Neural cell (in vitro differentiated cells): ENCODE measurements at regions not wholly inside any gene's neighbourhood (a gene's known extent, or its start where the extent isn't known, plus 50 kb on each side); places are given as distances from the start of the nearest gene placed in this dataset.

Experiments used
- H2AFZ ChIP-seq: fragments of 200-600, 300-800 bp; sonication (generic), shearing (Covaris generic); 2 replicates; pipeline ENCODE4 v1.6.0; 2014; ENCODE audit warnings: low read depth, mild to moderate bottlenecking, antibody characterized with exemption, low read length, moderate library complexity
- H3F3A ChIP-seq: fragments of 200-600 bp; shearing (Covaris generic); 2 replicates; pipeline ENCODE4 v1.6.1; 2016; ENCODE audit warnings: mild to moderate bottlenecking, moderate library complexity, mixed read lengths, antibody characterized with exemption, low read length; ENCODE audit not compliant: insufficient read depth, poor library complexity, severe bottlenecking
- H3K27ac ChIP-seq: fragments of 200-600, 300-800 bp; sonication (generic), shearing (Covaris generic); 2 replicates; pipeline ENCODE4 v1.5.1; 2014; ENCODE audit warnings: mild to moderate bottlenecking, low read length, moderate library complexity
- H3K27me3 ChIP-seq: fragments of 300-800, 200-600 bp; sonication (generic), shearing (Covaris generic); 2 replicates; pipeline ENCODE4 v1.6.0; 2014; ENCODE audit warnings: mild to moderate bottlenecking, low read depth, low read length, moderate library complexity; ENCODE audit not compliant: insufficient read depth
- H3K36me3 ChIP-seq: fragments of 300-800, 200-600 bp; sonication (generic), shearing (Covaris generic); 2 replicates; pipeline ENCODE4 v1.5.1; 2014; ENCODE audit warnings: mild to moderate bottlenecking, antibody characterized with exemption, low read length, moderate library complexity; ENCODE audit not compliant: insufficient read depth
- H3K4me2 ChIP-seq: fragments of 300-800, 200-600 bp; sonication (generic), shearing (Covaris generic); 2 replicates; pipeline ENCODE4 v1.6.0; 2014; ENCODE audit warnings: mild to moderate bottlenecking, low read length
- H3K4me3 ChIP-seq: fragments of 300-800, 200-600 bp; sonication (generic), shearing (Covaris generic); 2 replicates; pipeline ENCODE4 v1.5.1; 2014; ENCODE audit warnings: mild to moderate bottlenecking, low read length, moderate library complexity
- H3K79me2 ChIP-seq: fragments of 200-600 bp; shearing (Covaris generic); replicated peaks from 2 replicates; pipeline ENCODE4 v1.6.0; 2014; ENCODE audit warnings: mild to moderate bottlenecking, low read length, moderate library complexity; ENCODE audit not compliant: insufficient read depth
- H3K9ac ChIP-seq: fragments of 300-800, 200-600 bp; sonication (generic), shearing (Covaris generic); 2 replicates; pipeline ENCODE4 v1.6.1; 2016; ENCODE audit warnings: mild to moderate bottlenecking, low read length, mixed read lengths
- H3K9me2 ChIP-seq: fragments of 200-600 bp; shearing (Covaris generic); 2 replicates; pipeline ENCODE4 v1.6.1; 2016; ENCODE audit warnings: mild to moderate bottlenecking, low read length, mixed read lengths; ENCODE audit not compliant: insufficient read depth
- H3K9me3 ChIP-seq: fragments of 200-600, 300-800 bp; sonication (generic), shearing (Covaris generic); 2 replicates; pipeline ENCODE4 v1.6.1; 2016; ENCODE audit warnings: mild to moderate bottlenecking, mixed run types, low read length, moderate library complexity, mixed read lengths
- H4K20me1 ChIP-seq: fragments of 200-600 bp; shearing (Covaris generic); 2 replicates; pipeline ENCODE4 v1.6.1; 2016; ENCODE audit warnings: mild to moderate bottlenecking, mixed run types; ENCODE audit not compliant: insufficient read depth
- EP300 ChIP-seq: fragments of 450-650 bp; conservative IDR thresholded peaks from 2 replicates; pipeline ENCODE4 v1.6.1; 2014; ENCODE audit warnings: antibody characterized with exemption, mild to moderate bottlenecking, moderate library complexity; ENCODE audit not compliant: poor library complexity, severe bottlenecking
- EZH2 ChIP-seq: fragments of 200-600, 300-800 bp; shearing (Covaris generic), sonication (generic); IDR thresholded peaks from 2 replicates; pipeline ENCODE4 v1.6.1; 2014; ENCODE audit warnings: antibody characterized with exemption, low read length, borderline replicate concordance, mild to moderate bottlenecking; ENCODE audit not compliant: insufficient read depth, poor library complexity, severe bottlenecking
- MXI1 ChIP-seq: fragments of 450-650 bp; conservative IDR thresholded peaks from 2 replicates; pipeline ENCODE4 v1.6.1; 2014; ENCODE audit warnings: antibody characterized with exemption, mild to moderate bottlenecking; ENCODE audit not compliant: poor library complexity, severe bottlenecking
- POLR2AphosphoS5 ChIP-seq: IDR thresholded peaks from 2 replicates; pipeline ENCODE4 v1.6.1; 2012
- RAD21 ChIP-seq: fragments of 450-650 bp; conservative IDR thresholded peaks from 2 replicates; pipeline ENCODE4 v1.6.1; 2014; ENCODE audit warnings: antibody characterized with exemption, mild to moderate bottlenecking, moderate library complexity
- SMC3 ChIP-seq: fragments of 450-650 bp; conservative IDR thresholded peaks from 2 replicates; pipeline ENCODE4 v1.6.1; 2014; ENCODE audit warnings: antibody characterized with exemption, mild to moderate bottlenecking, moderate library complexity; ENCODE audit not compliant: poor library complexity
- TAF1 ChIP-seq: IDR thresholded peaks from 2 replicates; pipeline ENCODE4 v1.6.1; 2012; ENCODE audit warnings: low read depth
- TF ChIP-seq, protein P1 (sequence below): fragments of 450-650 bp; IDR thresholded peaks from 2 replicates; pipeline ENCODE4 v1.5.1; 2014; ENCODE audit warnings: antibody characterized with exemption, mild to moderate bottlenecking, moderate library complexity; ENCODE audit not compliant: poor library complexity, severe bottlenecking
- TF ChIP-seq, protein P2 (sequence below): IDR thresholded peaks from 2 replicates; pipeline ENCODE4 v1.6.1; 2012; ENCODE audit warnings: borderline replicate concordance

DNA sequence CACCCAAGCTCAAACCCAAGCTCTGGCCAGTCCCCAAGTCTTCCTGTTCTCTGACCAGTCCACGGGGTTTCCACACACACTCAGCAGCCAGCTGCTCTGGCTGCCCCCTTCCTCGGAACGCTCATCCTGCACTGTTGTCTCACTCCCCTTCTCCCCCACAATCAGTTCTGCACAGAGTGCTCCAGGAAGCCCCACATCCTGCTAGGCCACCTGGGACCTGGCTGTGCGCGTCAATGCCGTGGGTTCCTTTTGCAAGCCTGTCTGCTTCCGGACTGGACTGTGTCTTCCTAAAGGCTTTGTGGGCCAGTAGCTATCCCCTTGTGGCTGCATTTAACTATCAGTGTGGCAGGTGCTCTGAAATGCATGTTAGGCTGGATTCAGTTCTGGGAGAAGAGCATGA lies 605.0 kb upstream of the RAB6C start:
- Histone ChIP-seq H3K4me3 (no peak overlapping the region), H3K36me3 (no peaks in the 10 kb centered on the region), H4K20me1 (no peaks in the 10 kb centered on the region)

DNA sequence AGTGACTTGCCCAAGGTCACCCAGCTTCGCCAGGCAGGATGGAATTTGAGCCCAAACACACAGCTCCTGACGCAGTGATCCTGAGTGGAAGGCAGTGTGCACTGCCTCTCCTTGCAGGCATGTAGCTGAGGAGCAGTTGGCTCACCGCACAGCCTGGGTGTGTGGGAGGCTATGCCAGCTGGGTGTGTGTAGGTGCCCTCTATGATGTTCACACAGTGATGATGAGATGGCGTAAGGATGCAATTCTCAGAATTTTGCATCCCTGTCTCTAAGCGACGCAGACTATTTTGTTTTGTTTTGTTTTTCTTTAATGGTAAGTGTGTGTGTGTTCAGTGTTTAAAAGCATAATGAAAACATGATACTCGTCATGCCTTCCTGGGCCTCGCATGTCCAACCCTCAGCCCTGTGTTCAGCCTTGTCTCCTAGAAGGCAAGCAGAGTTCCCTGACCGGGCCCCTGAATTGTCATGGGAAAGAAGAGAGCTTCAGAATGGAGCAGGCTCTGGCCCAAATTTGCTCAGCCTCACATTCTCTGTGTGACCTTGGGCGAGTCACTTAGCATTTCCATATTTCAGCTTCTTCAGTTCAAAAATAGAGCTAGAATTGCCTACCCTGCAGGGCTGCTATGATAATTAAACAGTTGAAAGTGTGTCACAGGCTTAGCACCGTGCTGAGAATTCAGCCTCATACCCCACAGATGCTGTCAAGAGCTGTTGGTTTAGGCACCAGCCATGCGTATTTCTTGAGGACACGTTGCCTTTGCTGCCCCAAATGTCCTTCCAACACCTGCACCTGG lies 603.6 kb upstream of the RAB6C start:
- TF ChIP-seq, protein P1, sequence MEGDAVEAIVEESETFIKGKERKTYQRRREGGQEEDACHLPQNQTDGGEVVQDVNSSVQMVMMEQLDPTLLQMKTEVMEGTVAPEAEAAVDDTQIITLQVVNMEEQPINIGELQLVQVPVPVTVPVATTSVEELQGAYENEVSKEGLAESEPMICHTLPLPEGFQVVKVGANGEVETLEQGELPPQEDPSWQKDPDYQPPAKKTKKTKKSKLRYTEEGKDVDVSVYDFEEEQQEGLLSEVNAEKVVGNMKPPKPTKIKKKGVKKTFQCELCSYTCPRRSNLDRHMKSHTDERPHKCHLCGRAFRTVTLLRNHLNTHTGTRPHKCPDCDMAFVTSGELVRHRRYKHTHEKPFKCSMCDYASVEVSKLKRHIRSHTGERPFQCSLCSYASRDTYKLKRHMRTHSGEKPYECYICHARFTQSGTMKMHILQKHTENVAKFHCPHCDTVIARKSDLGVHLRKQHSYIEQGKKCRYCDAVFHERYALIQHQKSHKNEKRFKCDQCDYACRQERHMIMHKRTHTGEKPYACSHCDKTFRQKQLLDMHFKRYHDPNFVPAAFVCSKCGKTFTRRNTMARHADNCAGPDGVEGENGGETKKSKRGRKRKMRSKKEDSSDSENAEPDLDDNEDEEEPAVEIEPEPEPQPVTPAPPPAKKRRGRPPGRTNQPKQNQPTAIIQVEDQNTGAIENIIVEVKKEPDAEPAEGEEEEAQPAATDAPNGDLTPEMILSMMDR: no peak
- TF ChIP-seq TAF1 (no peak), EP300 (no peak), MXI1 (no peak), RAD21 (no peak), POLR2AphosphoS5 (no peak), SMC3 (no peak), EZH2 (no peak)
- TF ChIP-seq, protein P2, sequence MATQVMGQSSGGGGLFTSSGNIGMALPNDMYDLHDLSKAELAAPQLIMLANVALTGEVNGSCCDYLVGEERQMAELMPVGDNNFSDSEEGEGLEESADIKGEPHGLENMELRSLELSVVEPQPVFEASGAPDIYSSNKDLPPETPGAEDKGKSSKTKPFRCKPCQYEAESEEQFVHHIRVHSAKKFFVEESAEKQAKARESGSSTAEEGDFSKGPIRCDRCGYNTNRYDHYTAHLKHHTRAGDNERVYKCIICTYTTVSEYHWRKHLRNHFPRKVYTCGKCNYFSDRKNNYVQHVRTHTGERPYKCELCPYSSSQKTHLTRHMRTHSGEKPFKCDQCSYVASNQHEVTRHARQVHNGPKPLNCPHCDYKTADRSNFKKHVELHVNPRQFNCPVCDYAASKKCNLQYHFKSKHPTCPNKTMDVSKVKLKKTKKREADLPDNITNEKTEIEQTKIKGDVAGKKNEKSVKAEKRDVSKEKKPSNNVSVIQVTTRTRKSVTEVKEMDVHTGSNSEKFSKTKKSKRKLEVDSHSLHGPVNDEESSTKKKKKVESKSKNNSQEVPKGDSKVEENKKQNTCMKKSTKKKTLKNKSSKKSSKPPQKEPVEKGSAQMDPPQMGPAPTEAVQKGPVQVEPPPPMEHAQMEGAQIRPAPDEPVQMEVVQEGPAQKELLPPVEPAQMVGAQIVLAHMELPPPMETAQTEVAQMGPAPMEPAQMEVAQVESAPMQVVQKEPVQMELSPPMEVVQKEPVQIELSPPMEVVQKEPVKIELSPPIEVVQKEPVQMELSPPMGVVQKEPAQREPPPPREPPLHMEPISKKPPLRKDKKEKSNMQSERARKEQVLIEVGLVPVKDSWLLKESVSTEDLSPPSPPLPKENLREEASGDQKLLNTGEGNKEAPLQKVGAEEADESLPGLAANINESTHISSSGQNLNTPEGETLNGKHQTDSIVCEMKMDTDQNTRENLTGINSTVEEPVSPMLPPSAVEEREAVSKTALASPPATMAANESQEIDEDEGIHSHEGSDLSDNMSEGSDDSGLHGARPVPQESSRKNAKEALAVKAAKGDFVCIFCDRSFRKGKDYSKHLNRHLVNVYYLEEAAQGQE: no peak
- Histone ChIP-seq H3K9ac (no peak overlapping the region), H3F3A (no peaks in the 10 kb centered on the region), H3K79me2 (no peaks in the 10 kb centered on the region), H3K9me2 (no peaks in the 10 kb centered on the region), H3K4me2 (no peak overlapping the region), H4K20me1 (no peaks in the 10 kb centered on the region), H3K4me3 (no peak overlapping the region), H3K9me3 (no peaks in the 10 kb centered on the region), H3K36me3 (no peaks in the 10 kb centered on the region), H2AFZ (no peak overlapping the region), H3K27ac (no peak overlapping the region), H3K27me3 (no peaks in the 10 kb centered on the region)

More for the DNA sequence above, 605.0 kb upstream of the RAB6C start:
- H3K4me2 ChIP-seq: no peak overlapping the region
- no peaks in the 10 kb centered on the region for H3F3A ChIP-seq
- H3K79me2 ChIP-seq: no peaks in the 10 kb centered on the region
- no peak overlapping the region for H3K9ac ChIP-seq
- no peaks in the 10 kb centered on the region for H3K27me3 ChIP-seq
- no peak overlapping the region for H2AFZ ChIP-seq
- H3K9me2 ChIP-seq: no peaks in the 10 kb centered on the region
- no peak overlapping the region for H3K27ac ChIP-seq
- TF ChIP-seq RAD21 (no peak), MXI1 (no peak), POLR2AphosphoS5 (no peak), SMC3 (no peak), TAF1 (no peak), EP300 (no peak), EZH2 (no peak)
- TF ChIP-seq, protein P2: no peak
- TF ChIP-seq, protein P1: no peak
- H3K9me3 ChIP-seq: no peaks in the 10 kb centered on the region
